ENCODE measurements at regions not wholly inside any gene's neighbourhood (a gene's known extent, or its start where the extent isn't known, plus 50 kb on each side); places are given as distances from the start of the nearest gene placed in this dataset.
"Not testable (repeated sequence)": the region's sequence is repeated elsewhere in the genome, so short reads cannot be mapped to it uniquely, and the experiment has no call there.

DNA sequence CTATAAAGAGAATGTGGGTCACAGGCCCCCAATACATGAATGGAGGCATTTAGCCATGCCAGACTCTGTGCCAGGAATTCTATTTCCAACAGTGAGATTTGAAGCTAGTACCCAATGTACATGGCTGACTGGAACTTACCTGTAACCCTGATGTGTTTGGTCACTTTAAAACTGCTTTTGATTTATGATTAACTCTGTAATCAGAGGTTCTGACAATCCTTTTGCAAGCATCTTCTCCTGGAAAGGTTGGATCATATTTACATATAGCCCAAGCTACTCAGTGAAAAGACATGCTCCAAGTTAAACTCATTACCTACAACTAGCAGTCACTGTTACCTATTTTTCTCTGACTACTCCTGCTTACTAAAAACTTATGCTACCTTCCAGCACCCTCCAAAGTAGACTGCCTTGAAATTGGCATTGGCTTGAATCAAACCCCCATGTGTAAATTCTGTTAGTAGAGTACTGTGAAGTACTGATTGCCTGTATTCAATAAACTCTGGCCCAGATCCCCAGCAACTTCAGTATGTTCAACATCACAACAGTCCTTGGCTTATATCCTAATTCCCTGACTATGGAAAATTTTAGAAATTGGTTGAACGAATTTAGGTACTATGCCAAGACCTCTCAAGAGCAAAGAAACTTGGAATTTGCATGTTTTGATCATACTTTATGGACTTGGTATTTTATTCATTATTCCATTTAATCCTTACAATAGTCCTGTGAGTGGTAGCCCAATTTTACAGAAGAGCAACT lies 665.6 kb upstream of the NECTIN3 start:
- DNase-seq (ENCODE audit: insufficient read length) (no peak), FAIRE-seq (no peak)
- TF ChIP-seq POLR2A (IDR thresholded peaks at IDR 0.05; ENCODE audit: low read depth, low read length) = no peak
- no peak for TF ChIP-seq TAF1 (IDR thresholded peaks at IDR 0.05; ENCODE audit: borderline replicate concordance, low read depth, low read length)
- TF ChIP-seq POLR2AphosphoS5 (IDR thresholded peaks at IDR 0.05; ENCODE audit: low read depth, low read length) = no peak

DNA sequence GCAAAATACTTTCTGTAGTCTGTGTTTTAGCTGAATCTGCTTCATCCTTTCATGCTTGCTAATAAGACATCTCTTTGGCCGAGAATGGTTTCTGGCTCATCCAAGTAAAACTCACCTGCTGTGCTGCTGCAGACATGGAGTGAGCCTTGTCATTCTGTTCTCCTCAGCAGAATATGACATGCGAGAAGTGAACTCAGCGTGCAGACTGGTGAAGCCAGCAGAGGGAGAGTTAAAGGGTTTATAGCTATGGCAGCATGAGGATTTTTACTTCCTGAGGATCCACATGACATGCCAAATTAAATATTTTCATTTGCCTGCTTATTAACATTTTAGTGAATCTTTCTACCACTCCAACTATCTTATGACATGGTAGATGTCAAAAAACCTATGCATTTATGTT lies 658.4 kb upstream of the NECTIN3 start:
- DNase-seq (ENCODE audit: insufficient read length) (no peak), FAIRE-seq (no peak)
- TF ChIP-seq POLR2AphosphoS5 (IDR thresholded peaks at IDR 0.05; ENCODE audit: low read depth, low read length) (no peak), TAF1 (IDR thresholded peaks at IDR 0.05; ENCODE audit: borderline replicate concordance, low read depth, low read length) (no peak), POLR2A (IDR thresholded peaks at IDR 0.05; ENCODE audit: low read depth, low read length) (no peak)

DNA sequence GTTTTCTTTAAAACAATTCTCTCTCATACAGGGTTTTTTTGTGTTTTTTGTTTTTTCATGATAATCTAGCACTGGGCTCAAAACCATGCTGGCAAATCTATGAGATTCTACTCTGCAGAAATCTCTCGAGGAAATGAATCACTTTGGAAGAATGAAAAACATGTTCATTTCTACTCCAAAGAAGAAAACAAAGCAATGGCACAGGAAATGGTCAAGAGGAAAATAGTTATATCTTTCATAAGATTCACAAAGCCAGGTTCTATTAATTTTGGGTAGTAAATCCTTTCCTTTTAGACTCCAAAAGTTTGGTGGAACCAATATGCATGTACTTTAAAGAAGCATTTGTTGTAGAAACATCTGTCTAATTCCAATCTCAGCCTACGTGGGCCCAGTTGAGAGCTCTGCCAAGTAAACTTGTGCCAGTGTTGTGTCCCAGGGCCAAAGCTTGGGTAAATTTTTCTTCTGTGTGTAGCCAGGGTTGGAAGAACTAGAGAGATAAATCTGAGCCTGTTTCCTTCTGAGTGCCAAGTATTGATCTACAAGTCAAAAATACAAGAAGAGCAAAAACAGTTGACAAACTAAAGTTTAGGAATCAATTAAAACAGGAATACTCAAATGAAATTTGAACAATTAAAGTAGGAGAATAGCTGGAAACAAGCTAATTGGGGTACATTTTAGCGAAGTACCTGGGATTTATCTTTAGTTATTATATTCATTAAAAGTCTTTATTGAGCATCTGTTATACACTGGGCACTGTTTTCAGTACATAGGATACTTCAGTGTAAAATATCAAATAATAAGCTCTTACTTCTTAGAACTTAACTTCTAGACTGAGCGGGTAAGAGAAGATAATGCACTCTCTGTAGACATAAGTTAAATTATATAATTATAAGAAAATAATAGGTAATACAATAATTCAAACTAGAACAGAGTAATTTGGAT lies 657.5 kb upstream of the NECTIN3 start:
- FAIRE-seq (no peak), DNase-seq (ENCODE audit: insufficient read length) (no peak)
- TF ChIP-seq POLR2A (IDR thresholded peaks at IDR 0.05; ENCODE audit: low read depth, low read length) = no peak
- no peak for TF ChIP-seq POLR2AphosphoS5 (IDR thresholded peaks at IDR 0.05; ENCODE audit: low read depth, low read length)
- no peak for TF ChIP-seq TAF1 (IDR thresholded peaks at IDR 0.05; ENCODE audit: borderline replicate concordance, low read depth, low read length)

DNA sequence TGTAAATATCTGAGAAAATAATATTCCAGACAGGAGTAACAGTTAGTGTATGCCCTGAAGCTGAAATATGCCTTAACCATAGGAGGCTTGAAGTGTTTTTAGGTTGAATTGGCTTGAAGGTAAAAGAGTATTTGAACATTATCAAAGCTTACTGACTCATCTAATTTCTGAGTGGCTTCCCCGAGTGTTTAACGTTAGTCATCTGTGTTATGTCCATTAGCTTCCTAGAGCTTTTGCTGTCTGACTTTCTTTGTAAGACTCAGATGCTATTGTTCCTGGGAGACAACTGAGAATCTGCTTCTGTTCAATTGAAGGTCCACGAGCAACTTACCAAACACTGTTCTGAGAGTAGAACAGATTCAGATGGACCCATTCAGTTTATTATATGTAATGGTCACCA lies 656.8 kb upstream of the NECTIN3 start:
- TF ChIP-seq TAF1 (IDR thresholded peaks at IDR 0.05; ENCODE audit: borderline replicate concordance, low read depth, low read length) (no peak), POLR2A (IDR thresholded peaks at IDR 0.05; ENCODE audit: low read depth, low read length) (no peak), POLR2AphosphoS5 (IDR thresholded peaks at IDR 0.05; ENCODE audit: low read depth, low read length) (no peak)
- FAIRE-seq (no peak), DNase-seq (ENCODE audit: insufficient read length) (no peak)

DNA sequence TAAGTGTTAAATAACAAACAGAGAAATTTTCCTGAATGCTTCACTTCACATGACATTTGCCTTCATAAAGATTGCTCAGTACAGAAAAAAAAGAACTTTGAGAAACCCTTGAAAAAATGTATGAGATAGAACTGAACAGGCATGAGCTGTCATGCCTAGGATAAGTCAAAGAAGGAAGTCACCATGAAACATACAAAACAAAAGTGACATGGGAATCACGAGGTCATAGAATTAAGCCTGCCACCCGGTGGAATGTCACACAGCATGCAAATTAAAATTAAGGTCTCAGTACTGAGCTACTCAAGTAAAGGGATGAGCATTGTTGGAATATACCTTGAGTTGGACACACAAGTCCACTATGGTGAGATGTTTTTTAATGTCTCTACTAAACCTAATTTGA lies 652.5 kb upstream of the NECTIN3 start:
- FAIRE-seq = no peak
- TF ChIP-seq POLR2A (IDR thresholded peaks at IDR 0.05; ENCODE audit: low read depth, low read length) = no peak
- no peak for TF ChIP-seq POLR2AphosphoS5 (IDR thresholded peaks at IDR 0.05; ENCODE audit: low read depth, low read length)
- no peak for TF ChIP-seq TAF1 (IDR thresholded peaks at IDR 0.05; ENCODE audit: borderline replicate concordance, low read depth, low read length)
- DNase-seq (ENCODE audit: insufficient read length) = no peak

DNA sequence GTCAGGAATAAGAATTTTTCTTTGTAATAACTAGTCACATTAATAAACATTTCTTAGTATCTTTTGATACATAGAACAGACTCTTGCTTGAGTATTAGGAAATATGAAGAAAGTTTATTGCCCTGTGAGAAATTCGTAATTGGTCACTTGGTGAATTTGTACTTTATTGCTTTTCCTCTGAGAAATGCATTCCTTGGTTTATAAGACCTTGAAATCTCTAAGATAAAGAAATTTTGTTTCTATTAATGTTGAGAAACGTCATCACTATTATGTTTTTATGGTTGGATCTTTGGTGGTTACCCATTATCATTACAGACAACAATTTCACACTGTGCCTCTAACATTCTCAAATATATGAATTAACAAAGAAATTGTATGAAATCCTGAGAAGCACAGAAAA lies 652.0 kb upstream of the NECTIN3 start:
- no peak for FAIRE-seq
- TF ChIP-seq POLR2A (IDR thresholded peaks at IDR 0.05; ENCODE audit: low read depth, low read length) = no peak
- no peak for TF ChIP-seq POLR2AphosphoS5 (IDR thresholded peaks at IDR 0.05; ENCODE audit: low read depth, low read length)
- TF ChIP-seq TAF1 (IDR thresholded peaks at IDR 0.05; ENCODE audit: borderline replicate concordance, low read depth, low read length) = no peak
- DNase-seq (ENCODE audit: insufficient read length) = no peak

DNA sequence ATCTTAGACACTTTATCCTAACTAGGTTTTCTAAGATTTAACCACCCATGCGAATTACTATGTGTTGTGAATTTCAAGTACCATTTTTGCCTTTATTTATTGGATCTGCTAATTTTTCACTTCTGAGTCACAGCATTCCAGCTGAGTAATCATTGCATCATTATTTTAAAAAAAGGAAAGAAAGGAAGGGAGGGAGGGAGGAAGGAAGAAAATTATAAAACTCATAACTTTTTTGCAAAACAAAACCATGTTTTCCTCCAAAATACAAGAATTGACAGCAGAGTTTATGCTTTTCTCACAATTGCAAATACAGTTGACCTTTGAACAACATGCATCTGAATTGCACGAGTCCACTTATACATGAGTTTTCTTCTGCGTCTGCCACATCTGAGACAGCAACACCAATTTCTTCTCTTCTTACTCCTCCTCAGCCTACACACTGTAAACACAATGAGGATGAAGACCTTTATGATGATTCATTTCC lies 651.4 kb upstream of the NECTIN3 start:
- no peak for DNase-seq (ENCODE audit: insufficient read length)
- no peak for FAIRE-seq
- TF ChIP-seq TAF1 (IDR thresholded peaks at IDR 0.05; ENCODE audit: borderline replicate concordance, low read depth, low read length) (no peak), POLR2AphosphoS5 (IDR thresholded peaks at IDR 0.05; ENCODE audit: low read depth, low read length) (no peak), POLR2A (IDR thresholded peaks at IDR 0.05; ENCODE audit: low read depth, low read length) (no peak)

DNA sequence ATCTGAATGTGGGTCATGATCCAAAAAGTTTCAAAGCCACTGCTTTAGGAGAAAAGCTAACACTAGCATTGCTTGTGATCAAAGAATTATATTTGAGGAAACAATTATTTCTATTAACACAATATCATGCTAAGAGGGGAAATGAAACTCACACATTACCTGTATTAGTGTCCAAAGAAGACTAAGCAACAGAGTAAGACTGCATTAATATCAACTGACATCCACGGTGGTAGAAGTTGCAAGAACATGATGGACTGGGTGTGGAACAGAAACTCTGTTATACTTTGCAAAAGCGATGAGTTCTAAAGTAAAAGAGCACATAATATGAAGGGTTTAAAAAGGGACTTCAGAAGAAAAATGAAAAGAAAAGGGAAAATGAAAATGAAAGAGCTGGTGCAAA lies 648.3 kb upstream of the NECTIN3 start:
- no peak for TF ChIP-seq POLR2AphosphoS5 (IDR thresholded peaks at IDR 0.05; ENCODE audit: low read depth, low read length)
- TF ChIP-seq POLR2A (IDR thresholded peaks at IDR 0.05; ENCODE audit: low read depth, low read length) = no peak
- TF ChIP-seq TAF1 (IDR thresholded peaks at IDR 0.05; ENCODE audit: borderline replicate concordance, low read depth, low read length) = no peak
- FAIRE-seq = no peak
- no peak for DNase-seq (ENCODE audit: insufficient read length)

DNA sequence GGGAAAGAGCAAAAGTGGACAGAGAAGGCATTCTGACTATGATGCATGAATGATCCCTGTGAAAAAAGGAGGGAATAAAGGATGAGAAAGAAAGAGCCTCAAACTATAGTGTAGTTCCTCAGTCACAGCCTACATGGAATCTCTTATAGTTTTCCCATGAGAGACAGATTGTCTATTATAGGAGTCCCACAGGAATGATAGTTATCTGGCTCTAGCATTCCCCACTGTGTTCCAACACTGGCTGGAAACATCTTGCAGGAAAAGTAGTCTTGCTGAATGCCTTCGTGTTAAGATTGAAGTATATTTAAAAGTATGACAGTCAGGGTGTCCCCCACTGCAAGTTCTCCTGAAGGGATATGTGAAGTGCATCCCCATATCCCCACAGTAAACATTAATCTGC lies 641.5 kb upstream of the NECTIN3 start:
- TF ChIP-seq POLR2AphosphoS5 (IDR thresholded peaks at IDR 0.05; ENCODE audit: low read depth, low read length) = no peak
- no peak for TF ChIP-seq TAF1 (IDR thresholded peaks at IDR 0.05; ENCODE audit: borderline replicate concordance, low read depth, low read length)
- no peak for TF ChIP-seq POLR2A (IDR thresholded peaks at IDR 0.05; ENCODE audit: low read depth, low read length)
- DNase-seq (ENCODE audit: insufficient read length) = no peak
- no peak for FAIRE-seq

DNA sequence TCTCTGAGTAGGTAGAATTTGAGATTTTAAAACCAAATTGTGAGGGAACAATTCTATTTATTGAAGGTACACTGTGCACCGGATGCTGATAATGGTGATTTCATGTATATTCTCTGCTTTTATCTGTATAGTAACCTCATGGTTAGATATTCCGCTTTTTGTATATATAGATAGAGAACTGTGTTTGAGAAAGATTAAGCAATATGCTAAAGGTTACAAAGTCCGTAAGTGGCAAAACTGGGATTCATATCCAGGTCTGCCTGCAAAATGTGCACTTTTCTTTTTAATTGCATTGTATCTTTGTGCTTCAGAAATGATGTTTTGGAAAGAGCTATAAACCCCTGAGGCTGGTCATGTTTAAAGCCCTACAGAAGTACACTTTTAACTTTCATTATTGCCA lies 635.4 kb upstream of the NECTIN3 start:
- TF ChIP-seq TAF1 (IDR thresholded peaks at IDR 0.05; ENCODE audit: borderline replicate concordance, low read depth, low read length) (no peak), POLR2A (IDR thresholded peaks at IDR 0.05; ENCODE audit: low read depth, low read length) (no peak), POLR2AphosphoS5 (IDR thresholded peaks at IDR 0.05; ENCODE audit: low read depth, low read length) (no peak)
- FAIRE-seq (no peak), DNase-seq (ENCODE audit: insufficient read length) (no peak)

DNA sequence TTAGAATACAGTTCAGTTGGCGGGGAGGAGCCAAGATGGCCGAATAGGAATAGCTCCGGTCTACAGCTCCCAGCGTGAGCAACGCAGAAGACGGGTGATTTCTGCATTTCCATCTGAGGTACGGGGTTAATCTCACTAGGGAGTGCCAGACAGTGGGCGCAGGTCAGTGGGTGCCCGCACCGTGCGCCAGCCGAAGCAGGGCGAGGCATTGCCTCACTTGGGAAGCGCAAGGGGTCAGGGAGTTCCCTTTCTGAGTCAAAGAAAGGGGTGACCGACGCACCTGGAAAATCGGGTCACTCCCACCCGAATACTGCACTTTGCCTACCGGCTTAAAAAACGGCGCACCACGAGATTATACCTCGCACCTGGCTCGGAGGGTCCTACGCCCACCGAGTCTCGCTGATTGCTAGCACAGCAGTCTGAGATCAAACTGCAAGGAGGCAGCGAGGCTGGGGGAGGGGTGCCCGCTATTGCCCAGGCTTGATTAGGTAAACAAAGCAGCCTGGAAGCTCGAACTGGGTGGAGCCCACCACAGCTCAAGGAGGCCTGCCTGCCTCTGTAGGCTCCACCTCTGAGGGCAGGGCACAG lies 631.5 kb upstream of the NECTIN3 start:
- not testable (repeated sequence) for FAIRE-seq; DNase-seq (ENCODE audit: insufficient read length)

Data from GM12892 (cell line).